HEK293 (cell line): ENCODE measurements at regions not wholly inside any gene's neighbourhood (a gene's known extent, or its start where the extent isn't known, plus 50 kb on each side); places are given as distances from the start of the nearest gene placed in this dataset.

Experiments
- AEBP2 ChIP-seq: fragments of 450-650 bp; formaldehyde crosslinking; IDR thresholded peaks from 2 replicates; pipeline ENCODE4 v1.5.1; 2016; ENCODE audit warnings: missing biosample characterization, missing genetic modification characterization, borderline replicate concordance
- CTCF ChIP-seq: fragments of 450-650 bp; formaldehyde crosslinking; IDR thresholded peaks from 2 replicates; pipeline ENCODE4 v1.5.1; 2016; ENCODE audit warnings: missing biosample characterization, missing genetic modification characterization
- MYNN ChIP-seq: fragments of 450-650 bp; formaldehyde crosslinking; IDR thresholded peaks from 2 replicates; pipeline ENCODE4 v1.5.1; 2016; ENCODE audit warnings: missing biosample characterization, missing genetic modification characterization, borderline replicate concordance
- OSR2 ChIP-seq: fragments of 450-650 bp; formaldehyde crosslinking; IDR thresholded peaks from 2 replicates; pipeline ENCODE4 v1.5.1; 2016; ENCODE audit warnings: missing biosample characterization, missing genetic modification characterization
- PBX3 ChIP-seq: sonication (generic); formaldehyde crosslinking; IDR thresholded peaks from 2 replicates; pipeline ENCODE4 v1.8.1; 2022; ENCODE audit warnings: mild to moderate bottlenecking, moderate library complexity, missing genetic modification reagents
- ZBTB7A ChIP-seq: fragments of 450-650 bp; formaldehyde crosslinking; IDR thresholded peaks from 2 replicates; pipeline ENCODE4 v1.5.1; 2016; ENCODE audit warnings: low read depth, missing biosample characterization, missing genetic modification characterization
- ZNF140 ChIP-seq: fragments of 450-650 bp; formaldehyde crosslinking; IDR thresholded peaks from 2 replicates; pipeline ENCODE4 v1.5.1; 2016; ENCODE audit warnings: missing biosample characterization, missing genetic modification characterization
- ZNF214 ChIP-seq: fragments of 450-650 bp; formaldehyde crosslinking; IDR thresholded peaks from 2 replicates; pipeline ENCODE4 v1.5.1; 2017; ENCODE audit warnings: missing biosample characterization, mild to moderate bottlenecking, missing genetic modification characterization, borderline replicate concordance
- ZNF660 ChIP-seq: fragments of 450-650 bp; IDR thresholded peaks from 2 replicates; pipeline ENCODE4 v1.5.1; 2018; ENCODE audit warnings: missing biosample characterization, mild to moderate bottlenecking, missing genetic modification characterization
- ZNF776 ChIP-seq: fragments of 450-650 bp; formaldehyde crosslinking; IDR thresholded peaks from 2 replicates; pipeline ENCODE4 v1.5.0; 2017; ENCODE audit warnings: missing biosample characterization, missing genetic modification characterization, borderline replicate concordance
- TF ChIP-seq, protein P1 (sequence below): fragments of 450-650 bp; formaldehyde crosslinking; IDR thresholded peaks from 2 replicates; pipeline ENCODE4 v1.5.1; 2016; ENCODE audit warnings: missing biosample characterization, missing genetic modification characterization, low read depth
- TF ChIP-seq, protein P2 (sequence below): fragments of 450-650 bp; IDR thresholded peaks from 2 replicates; pipeline ENCODE4 v1.5.1; 2018; ENCODE audit warnings: missing biosample characterization, mild to moderate bottlenecking, missing genetic modification characterization
- TF ChIP-seq, protein P3 (sequence below): fragments of 450-650 bp; formaldehyde crosslinking; IDR thresholded peaks from 2 replicates; pipeline ENCODE4 v1.5.1; 2017; ENCODE audit warnings: missing biosample characterization, missing genetic modification characterization

GRCh38 chr5:101425339-101425859 is 522.3 kb upstream of the ST8SIA4 start:
- no peak for TF ChIP-seq ZNF776 (tag by site-specific recombination)
- no peak for TF ChIP-seq MYNN (tag by site-specific recombination)
- no peak for TF ChIP-seq PBX3 (CRISPR knock-in tag)
- TF ChIP-seq OSR2 (tag by site-specific recombination) = no peak
- TF ChIP-seq ZNF140 (tag by site-specific recombination) = no peak
- TF ChIP-seq, protein P1, sequence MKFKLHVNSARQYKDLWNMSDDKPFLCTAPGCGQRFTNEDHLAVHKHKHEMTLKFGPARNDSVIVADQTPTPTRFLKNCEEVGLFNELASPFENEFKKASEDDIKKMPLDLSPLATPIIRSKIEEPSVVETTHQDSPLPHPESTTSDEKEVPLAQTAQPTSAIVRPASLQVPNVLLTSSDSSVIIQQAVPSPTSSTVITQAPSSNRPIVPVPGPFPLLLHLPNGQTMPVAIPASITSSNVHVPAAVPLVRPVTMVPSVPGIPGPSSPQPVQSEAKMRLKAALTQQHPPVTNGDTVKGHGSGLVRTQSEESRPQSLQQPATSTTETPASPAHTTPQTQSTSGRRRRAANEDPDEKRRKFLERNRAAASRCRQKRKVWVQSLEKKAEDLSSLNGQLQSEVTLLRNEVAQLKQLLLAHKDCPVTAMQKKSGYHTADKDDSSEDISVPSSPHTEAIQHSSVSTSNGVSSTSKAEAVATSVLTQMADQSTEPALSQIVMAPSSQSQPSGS (tag by site-specific recombination) = no peak
- no peak for TF ChIP-seq CTCF
- TF ChIP-seq, protein P2, sequence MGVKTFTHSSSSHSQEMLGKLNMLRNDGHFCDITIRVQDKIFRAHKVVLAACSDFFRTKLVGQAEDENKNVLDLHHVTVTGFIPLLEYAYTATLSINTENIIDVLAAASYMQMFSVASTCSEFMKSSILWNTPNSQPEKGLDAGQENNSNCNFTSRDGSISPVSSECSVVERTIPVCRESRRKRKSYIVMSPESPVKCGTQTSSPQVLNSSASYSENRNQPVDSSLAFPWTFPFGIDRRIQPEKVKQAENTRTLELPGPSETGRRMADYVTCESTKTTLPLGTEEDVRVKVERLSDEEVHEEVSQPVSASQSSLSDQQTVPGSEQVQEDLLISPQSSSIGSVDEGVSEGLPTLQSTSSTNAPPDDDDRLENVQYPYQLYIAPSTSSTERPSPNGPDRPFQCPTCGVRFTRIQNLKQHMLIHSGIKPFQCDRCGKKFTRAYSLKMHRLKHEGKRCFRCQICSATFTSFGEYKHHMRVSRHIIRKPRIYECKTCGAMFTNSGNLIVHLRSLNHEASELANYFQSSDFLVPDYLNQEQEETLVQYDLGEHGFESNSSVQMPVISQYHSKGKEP (tag by site-specific recombination) = no peak
- TF ChIP-seq ZNF660 (tag by site-specific recombination) = no peak
- TF ChIP-seq ZNF214 = no peak
- TF ChIP-seq, protein P3, sequence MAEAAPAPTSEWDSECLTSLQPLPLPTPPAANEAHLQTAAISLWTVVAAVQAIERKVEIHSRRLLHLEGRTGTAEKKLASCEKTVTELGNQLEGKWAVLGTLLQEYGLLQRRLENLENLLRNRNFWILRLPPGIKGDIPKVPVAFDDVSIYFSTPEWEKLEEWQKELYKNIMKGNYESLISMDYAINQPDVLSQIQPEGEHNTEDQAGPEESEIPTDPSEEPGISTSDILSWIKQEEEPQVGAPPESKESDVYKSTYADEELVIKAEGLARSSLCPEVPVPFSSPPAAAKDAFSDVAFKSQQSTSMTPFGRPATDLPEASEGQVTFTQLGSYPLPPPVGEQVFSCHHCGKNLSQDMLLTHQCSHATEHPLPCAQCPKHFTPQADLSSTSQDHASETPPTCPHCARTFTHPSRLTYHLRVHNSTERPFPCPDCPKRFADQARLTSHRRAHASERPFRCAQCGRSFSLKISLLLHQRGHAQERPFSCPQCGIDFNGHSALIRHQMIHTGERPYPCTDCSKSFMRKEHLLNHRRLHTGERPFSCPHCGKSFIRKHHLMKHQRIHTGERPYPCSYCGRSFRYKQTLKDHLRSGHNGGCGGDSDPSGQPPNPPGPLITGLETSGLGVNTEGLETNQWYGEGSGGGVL (tag by site-specific recombination) = no peak
- no peak for TF ChIP-seq AEBP2 (tag by site-specific recombination)
- TF ChIP-seq ZBTB7A (tag by site-specific recombination) = no peak
